ENCODE measurements at regions not wholly inside any gene's neighbourhood (a gene's known extent, or its start where the extent isn't known, plus 50 kb on each side); places are given as distances from the start of the nearest gene placed in this dataset.
"Not testable (repeated sequence)": the region's sequence is repeated elsewhere in the genome, so short reads cannot be mapped to it uniquely, and the experiment has no call there.

DNA sequence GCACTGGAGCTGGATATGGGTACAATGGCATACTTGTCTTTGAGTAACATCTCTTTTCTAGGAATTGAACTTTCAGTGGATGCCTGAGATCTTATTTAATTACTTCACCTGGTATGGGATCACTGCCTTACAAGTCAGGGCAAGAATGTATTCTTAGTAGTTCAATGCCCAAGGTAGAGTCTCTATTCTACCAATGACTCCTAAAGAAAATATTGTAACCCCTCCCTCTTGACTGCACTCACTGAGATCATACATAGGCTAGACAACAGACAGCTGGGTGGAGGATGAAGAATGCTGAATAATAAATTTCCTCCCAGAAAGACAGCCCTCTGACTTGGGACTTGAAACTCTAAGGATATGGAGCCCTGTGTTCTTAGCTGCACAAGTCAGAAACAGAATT is 1216.3 kb upstream of the ACO1 start:
- Histone ChIP-seq H3K27me3 (ENCODE audit: insufficient read depth, insufficient read length) (no peaks in the 10 kb centered on the region), H3K9me3 (ENCODE audit: insufficient read depth, low read length) (no peaks in the 10 kb centered on the region), H3K4me3 (ENCODE audit: insufficient read length, low read depth) (no peak overlapping the region), H3K36me3 (ENCODE audit: insufficient read depth, insufficient read length, low read length) (no peaks in the 10 kb centered on the region), H3K9ac (ENCODE audit: insufficient read length, low read depth) (no peak overlapping the region), H3K4me1 (ENCODE audit: insufficient read depth, insufficient read length) (no peaks in the 10 kb centered on the region)
- no peak for TF ChIP-seq YY1 (IDR thresholded peaks at IDR 0.05; ENCODE audit: insufficient read depth, insufficient read length)
- no peak for TF ChIP-seq SUZ12 (IDR thresholded peaks at IDR 0.05; ENCODE audit: extremely low read depth, insufficient read depth, insufficient read length)
- no peak for TF ChIP-seq ZNF274 (IDR thresholded peaks at IDR 0.05; ENCODE audit: low read depth, low read length)
- DNase-seq (ENCODE audit: low read depth, low spot score) = no peak

DNA sequence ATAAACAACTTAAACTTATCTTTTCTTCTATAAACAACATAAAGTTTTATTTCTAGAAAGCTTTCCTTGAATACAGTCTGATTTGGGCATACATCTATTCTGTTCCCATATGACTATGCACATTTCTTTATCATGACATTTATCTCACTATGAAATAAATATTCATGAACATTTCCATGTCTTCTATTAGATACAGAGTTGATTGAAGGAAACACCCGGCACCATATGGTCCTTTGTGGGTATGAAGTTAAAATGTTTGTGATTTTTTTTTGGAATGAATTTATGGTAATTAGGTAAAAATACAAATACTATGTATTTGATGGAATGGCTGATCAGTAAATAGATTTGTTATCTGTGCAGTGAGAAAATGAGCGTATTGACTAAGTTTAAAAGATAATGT is 1209.8 kb upstream of the ACO1 start:
- H3K4me1 ChIP-seq (ENCODE audit: insufficient read depth, insufficient read length) = no peaks in the 10 kb centered on the region
- no peak for DNase-seq (ENCODE audit: low read depth, low spot score)
- TF ChIP-seq SUZ12 (IDR thresholded peaks at IDR 0.05; ENCODE audit: extremely low read depth, insufficient read depth, insufficient read length) (no peak), YY1 (IDR thresholded peaks at IDR 0.05; ENCODE audit: insufficient read depth, insufficient read length) (no peak)

GRCh38 chr9:31183866-31184265 is 1200.6 kb upstream of the ACO1 start:
- Histone ChIP-seq H3K4me3 (ENCODE audit: insufficient read length, low read depth) (no peak overlapping the region), H3K9ac (ENCODE audit: insufficient read length, low read depth) (no peak overlapping the region), H3K4me1 (ENCODE audit: insufficient read depth, insufficient read length) (no peaks in the 10 kb centered on the region), H3K36me3 (ENCODE audit: insufficient read depth, insufficient read length, low read length) (no peaks in the 10 kb centered on the region), H3K9me3 (ENCODE audit: insufficient read depth, low read length) (no peaks in the 10 kb centered on the region), H3K27me3 (ENCODE audit: insufficient read depth, insufficient read length) (no peaks in the 10 kb centered on the region)
- DNase-seq (ENCODE audit: low read depth, low spot score) = no peak
- no peak for TF ChIP-seq SUZ12 (IDR thresholded peaks at IDR 0.05; ENCODE audit: extremely low read depth, insufficient read depth, insufficient read length)
- no peak for TF ChIP-seq ZNF274 (IDR thresholded peaks at IDR 0.05; ENCODE audit: low read depth, low read length)
- TF ChIP-seq YY1 (IDR thresholded peaks at IDR 0.05; ENCODE audit: insufficient read depth, insufficient read length) = no peak

More for the DNA sequence above, 1209.8 kb upstream of the ACO1 start:
- no peaks in the 10 kb centered on the region for H3K9me3 ChIP-seq (ENCODE audit: insufficient read depth, low read length)
- no peaks in the 10 kb centered on the region for H3K36me3 ChIP-seq (ENCODE audit: insufficient read depth, insufficient read length, low read length)
- H3K9ac ChIP-seq (ENCODE audit: insufficient read length, low read depth) = no peak overlapping the region
- no peaks in the 10 kb centered on the region for H3K27me3 ChIP-seq (ENCODE audit: insufficient read depth, insufficient read length)
- H3K4me3 ChIP-seq (ENCODE audit: insufficient read length, low read depth) = no peak overlapping the region

DNA sequence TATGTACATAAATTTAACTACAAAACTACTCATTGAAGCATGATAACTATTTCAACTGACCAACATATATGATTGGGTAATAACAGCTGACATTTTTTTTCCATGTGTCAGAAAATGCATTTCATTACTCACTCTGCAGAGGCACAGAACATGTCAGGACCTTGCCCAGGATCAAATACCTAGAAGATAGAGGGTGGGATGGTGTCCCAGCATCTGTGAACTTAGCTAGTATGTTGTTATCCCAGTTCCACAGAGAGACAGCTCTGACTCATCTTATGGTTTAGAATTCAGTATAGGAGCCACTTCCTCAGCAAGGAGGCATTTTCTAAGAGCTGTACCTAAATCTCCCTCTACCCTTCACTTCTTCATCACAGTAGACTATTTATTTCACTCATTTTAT is 1198.6 kb upstream of the ACO1 start:
- H3K9ac ChIP-seq (ENCODE audit: insufficient read length, low read depth) = no peak overlapping the region
- no peak for DNase-seq (ENCODE audit: low read depth, low spot score)

DNA sequence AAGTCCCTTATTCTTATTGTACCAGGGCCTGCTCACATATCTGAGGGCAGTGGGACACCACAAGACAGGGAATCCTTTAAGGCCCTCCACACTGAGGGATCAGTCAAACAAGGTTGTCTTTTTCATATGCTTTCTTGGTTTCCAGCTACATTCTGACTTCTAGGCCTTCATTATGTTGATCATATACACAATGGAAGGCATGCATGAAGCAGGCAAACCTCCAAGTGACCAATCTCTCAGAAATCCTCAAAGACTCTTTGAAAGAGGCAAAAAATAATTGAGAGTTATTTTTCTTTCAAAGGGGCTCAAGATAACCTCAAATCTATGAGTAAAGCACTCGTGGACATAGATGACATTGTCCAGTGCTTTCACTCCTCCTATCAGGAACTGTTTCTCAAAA is 1195.9 kb upstream of the ACO1 start:
- Histone ChIP-seq H3K27me3 (ENCODE audit: insufficient read depth, insufficient read length) (no peaks in the 10 kb centered on the region), H3K4me3 (ENCODE audit: insufficient read length, low read depth) (no peak overlapping the region), H3K9ac (ENCODE audit: insufficient read length, low read depth) (no peak overlapping the region), H3K9me3 (ENCODE audit: insufficient read depth, low read length) (no peaks in the 10 kb centered on the region), H3K36me3 (ENCODE audit: insufficient read depth, insufficient read length, low read length) (no peaks in the 10 kb centered on the region), H3K4me1 (ENCODE audit: insufficient read depth, insufficient read length) (no peaks in the 10 kb centered on the region)
- no peak for TF ChIP-seq SUZ12 (IDR thresholded peaks at IDR 0.05; ENCODE audit: extremely low read depth, insufficient read depth, insufficient read length)
- no peak for TF ChIP-seq YY1 (IDR thresholded peaks at IDR 0.05; ENCODE audit: insufficient read depth, insufficient read length)
- no peak for TF ChIP-seq ZNF274 (IDR thresholded peaks at IDR 0.05; ENCODE audit: low read depth, low read length)
- DNase-seq (ENCODE audit: low read depth, low spot score) = no peak

More for the DNA sequence above, 1198.6 kb upstream of the ACO1 start:
- TF ChIP-seq YY1 (IDR thresholded peaks at IDR 0.05; ENCODE audit: insufficient read depth, insufficient read length) (no peak), SUZ12 (IDR thresholded peaks at IDR 0.05; ENCODE audit: extremely low read depth, insufficient read depth, insufficient read length) (no peak), ZNF274 (IDR thresholded peaks at IDR 0.05; ENCODE audit: low read depth, low read length) (no peak)
- Histone ChIP-seq H3K4me1 (ENCODE audit: insufficient read depth, insufficient read length) (no peaks in the 10 kb centered on the region), H3K36me3 (ENCODE audit: insufficient read depth, insufficient read length, low read length) (no peaks in the 10 kb centered on the region), H3K4me3 (ENCODE audit: insufficient read length, low read depth) (no peak overlapping the region), H3K27me3 (ENCODE audit: insufficient read depth, insufficient read length) (no peaks in the 10 kb centered on the region), H3K9me3 (ENCODE audit: insufficient read depth, low read length) (no peaks in the 10 kb centered on the region)

- Histone ChIP-seq H3K4me1 (ENCODE audit: insufficient read depth, insufficient read length) (no peaks in the 10 kb centered on the region), H3K9me3 (ENCODE audit: insufficient read depth, low read length) (no peaks in the 10 kb centered on the region), H3K4me3 (ENCODE audit: insufficient read length, low read depth) (no peak overlapping the region), H3K36me3 (ENCODE audit: insufficient read depth, insufficient read length, low read length) (no peaks in the 10 kb centered on the region), H3K27me3 (ENCODE audit: insufficient read depth, insufficient read length) (no peaks in the 10 kb centered on the region), H3K9ac (ENCODE audit: insufficient read length, low read depth) (no peak overlapping the region)
- no peak for DNase-seq (ENCODE audit: low read depth, low spot score)
- TF ChIP-seq YY1 (IDR thresholded peaks at IDR 0.05; ENCODE audit: insufficient read depth, insufficient read length) (no peak), ZNF274 (IDR thresholded peaks at IDR 0.05; ENCODE audit: low read depth, low read length) (no peak), SUZ12 (IDR thresholded peaks at IDR 0.05; ENCODE audit: extremely low read depth, insufficient read depth, insufficient read length) (no peak)
Measured at GRCh38 chr9:31210978-31211570, 1173.4 kb upstream of the ACO1 start.

- DNase-seq (ENCODE audit: low read depth, low spot score); H3K9ac ChIP-seq (ENCODE audit: insufficient read length, low read depth); H3K27me3 ChIP-seq (ENCODE audit: insufficient read depth, insufficient read length); H3K36me3 ChIP-seq (ENCODE audit: insufficient read depth, insufficient read length, low read length); H3K4me1 ChIP-seq (ENCODE audit: insufficient read depth, insufficient read length); H3K4me3 ChIP-seq (ENCODE audit: insufficient read length, low read depth): not testable (repeated sequence)
- peaks cover 11% of the 10 kb centered on the region; the same call in 1 of the 2 replicates for H3K9me3 ChIP-seq (ENCODE audit: insufficient read depth, low read length)
Measured at GRCh38 chr9:31229976-31230375, 1154.5 kb upstream of the ACO1 start.

GRCh38 chr9:31232485-31232884 is 1152.0 kb upstream of the ACO1 start:
- Histone ChIP-seq H3K36me3 (ENCODE audit: insufficient read depth, insufficient read length, low read length) (no peaks in the 10 kb centered on the region), H3K27me3 (ENCODE audit: insufficient read depth, insufficient read length) (no peaks in the 10 kb centered on the region)
- no peak for DNase-seq (ENCODE audit: low read depth, low spot score)

More at GRCh38 chr9:31232485-31232884, 1152.0 kb upstream of the ACO1 start:
- peaks cover 11% of the 10 kb centered on the region; the same call in 1 of the 2 replicates for H3K9me3 ChIP-seq (ENCODE audit: insufficient read depth, low read length)
- TF ChIP-seq YY1 (IDR thresholded peaks at IDR 0.05; ENCODE audit: insufficient read depth, insufficient read length) (no peak), ZNF274 (IDR thresholded peaks at IDR 0.05; ENCODE audit: low read depth, low read length) (no peak), SUZ12 (IDR thresholded peaks at IDR 0.05; ENCODE audit: extremely low read depth, insufficient read depth, insufficient read length) (no peak)
- no peak overlapping the region for H3K9ac ChIP-seq (ENCODE audit: insufficient read length, low read depth)
- no peak overlapping the region for H3K4me3 ChIP-seq (ENCODE audit: insufficient read length, low read depth)
- no peaks in the 10 kb centered on the region for H3K4me1 ChIP-seq (ENCODE audit: insufficient read depth, insufficient read length)

Measured in NT2/D1 (cell line).